Dedifferentiated amniotic fluid mesenchymal stem cell (primary cell): ENCODE measurements at regions not wholly inside any gene's neighbourhood (a gene's known extent, or its start where the extent isn't known, plus 50 kb on each side); places are given as distances from the start of the nearest gene placed in this dataset.

Experiments used
- DNase-seq: peaks from one replicate; pipeline ENCODE4 v3.0.0-alpha.2; 2016; ENCODE audit errors: extremely low spot score

DNA sequence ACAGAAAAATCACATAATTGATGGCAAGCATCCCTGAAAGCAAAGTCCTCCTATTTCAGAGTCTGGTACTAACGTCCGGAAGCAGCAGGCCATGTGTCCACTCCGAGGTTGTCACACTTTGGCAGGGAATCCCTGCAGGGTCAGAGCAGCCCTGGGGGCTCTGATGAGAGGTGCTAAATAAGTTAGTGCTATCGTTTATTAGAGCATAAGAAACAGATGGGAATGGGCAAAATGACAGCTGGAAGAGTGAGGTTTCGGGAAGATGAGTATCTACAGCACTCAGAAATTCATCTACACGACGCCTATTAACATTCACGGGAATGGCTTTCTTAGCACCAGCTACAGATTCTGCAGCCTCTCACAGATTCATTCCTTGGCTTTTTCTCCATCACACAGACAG, 465.4 kb upstream of the PSMD7 start:
- no peak for DNase-seq

GRCh38 chr16:73823205-73823849, 473.3 kb upstream of the PSMD7 start:
- DNase-seq: no peak

DNA sequence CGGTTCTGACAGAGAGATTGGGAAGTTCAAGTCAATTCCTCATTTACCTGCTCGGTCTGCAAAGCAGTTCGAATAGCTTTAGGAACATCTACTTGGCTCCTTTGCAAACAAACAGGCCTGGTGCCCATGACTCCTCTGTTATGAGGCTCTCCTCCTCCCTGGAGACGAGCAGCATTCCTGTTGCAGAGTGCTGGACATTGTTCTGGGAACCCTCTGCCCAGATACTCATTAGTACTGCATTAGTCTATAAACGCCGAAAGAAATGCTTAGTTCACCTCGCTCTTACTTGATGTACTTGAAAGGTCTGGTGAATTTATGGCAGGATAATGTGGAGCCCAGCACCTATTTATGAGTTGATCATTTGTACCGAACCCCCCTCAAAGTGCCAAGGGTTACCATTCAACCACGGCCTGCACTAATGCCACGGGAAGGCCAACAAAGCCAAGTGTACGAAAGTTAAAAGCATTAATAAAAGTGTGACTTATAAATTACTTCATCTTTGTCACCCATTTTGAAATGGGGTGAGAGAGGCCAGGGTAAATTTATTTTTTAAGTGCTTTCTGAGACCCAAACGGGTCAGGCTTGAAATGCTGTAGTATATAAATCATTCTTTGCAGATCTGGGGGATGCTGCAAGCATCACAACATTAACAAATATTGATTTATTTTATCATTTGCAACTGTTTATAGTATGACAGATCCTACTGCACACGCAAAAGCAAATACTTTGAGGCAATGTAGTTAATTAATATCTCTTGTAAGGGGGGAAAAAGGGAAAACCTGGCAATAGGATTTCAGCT, 478.9 kb upstream of the PSMD7 start:
- no peak for DNase-seq

DNA sequence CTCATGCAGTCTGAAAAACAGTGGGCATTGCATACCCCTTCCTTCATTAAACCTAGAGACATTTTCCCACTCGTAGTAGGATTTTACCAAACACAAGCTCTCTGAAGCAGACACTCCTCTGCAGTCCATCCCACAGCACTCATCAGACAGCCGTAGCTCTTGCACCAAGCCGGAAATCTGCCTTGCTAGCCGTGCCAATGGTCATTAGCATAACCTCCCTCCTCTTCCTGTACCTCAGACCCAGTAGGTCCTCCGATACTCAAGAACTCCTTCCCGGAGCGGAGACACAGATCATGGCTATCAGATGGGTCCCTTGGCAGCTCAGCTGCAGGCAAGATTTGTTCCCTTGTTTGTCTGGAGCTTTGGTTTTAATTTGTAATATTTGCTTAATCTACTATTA, 483.1 kb upstream of the PSMD7 start:
- no peak for DNase-seq

GRCh38 chr16:73804456-73804855, 492.2 kb upstream of the PSMD7 start:
- no peak for DNase-seq

- DNase-seq: no peak
These were observed 498.1 kb upstream of the PSMD7 start for GRCh38 chr16:73798471-73798870.

DNA sequence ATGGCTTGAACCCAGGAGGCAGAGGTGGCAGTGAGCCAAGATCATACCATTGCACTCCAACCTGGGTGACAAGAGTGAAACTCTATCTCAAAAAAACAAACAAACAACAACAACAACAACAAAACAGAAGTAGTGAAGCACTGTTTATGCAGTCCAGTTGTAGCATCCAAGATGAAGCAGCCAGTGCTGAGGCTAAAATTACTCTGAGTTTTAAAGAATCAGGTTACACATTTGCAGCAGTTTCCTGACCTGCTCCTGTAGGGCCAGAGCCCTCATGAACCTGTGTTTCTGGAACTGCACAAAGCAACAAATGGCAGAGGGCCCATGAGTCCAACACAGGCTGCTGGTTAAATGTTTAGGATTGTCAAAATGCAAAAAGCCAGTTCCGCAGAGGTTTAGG, 499.5 kb upstream of the PSMD7 start:
- DNase-seq: no peak

DNA sequence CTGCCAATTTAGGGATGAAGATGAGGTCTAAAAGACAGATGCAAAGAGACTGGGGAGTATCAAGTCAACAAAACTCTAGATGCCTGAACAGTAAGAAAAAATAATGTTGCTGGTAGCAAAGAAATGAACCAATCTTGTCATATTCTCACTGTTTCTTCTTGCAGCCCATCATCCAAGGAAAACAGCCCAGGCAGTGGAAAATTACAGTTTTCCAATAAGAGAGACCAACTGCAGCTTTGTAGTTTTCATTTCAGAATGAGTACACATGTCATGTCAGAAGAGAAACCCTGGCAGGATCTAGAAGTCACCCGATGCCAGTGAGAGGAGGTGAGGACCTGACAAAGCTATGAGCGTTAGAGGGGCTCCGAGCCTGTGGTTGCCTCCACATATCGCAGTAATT, 500.4 kb upstream of the PSMD7 start:
- no peak for DNase-seq

GRCh38 chr16:73794994-73795393, 501.6 kb upstream of the PSMD7 start:
- DNase-seq: no peak

DNA sequence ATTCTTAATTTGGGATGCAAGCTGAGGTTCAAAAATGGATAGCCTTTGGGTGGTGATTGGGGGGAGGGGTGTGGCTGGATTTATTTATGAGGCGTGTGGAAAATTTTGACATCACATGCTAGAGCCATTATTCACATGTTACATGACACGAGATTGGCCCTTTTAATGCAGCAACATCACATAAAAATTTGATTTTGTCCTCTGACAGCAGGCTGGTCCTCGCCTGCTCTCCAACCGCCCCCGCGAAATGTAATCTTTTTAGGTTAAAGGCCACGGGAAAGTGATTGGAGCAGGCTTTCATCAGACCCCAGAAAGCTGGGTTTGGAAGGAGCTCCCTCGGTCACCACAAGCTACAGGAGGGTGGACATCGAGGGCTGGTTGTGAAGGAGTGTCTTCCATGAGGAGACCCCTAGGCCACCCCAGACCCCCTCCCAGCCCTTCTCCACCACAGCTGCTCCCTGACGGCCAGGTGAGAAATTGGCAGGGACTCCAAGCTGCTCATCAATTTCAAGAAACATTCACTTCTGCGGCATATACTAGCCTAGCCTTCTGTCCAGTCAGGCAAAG, 502.7 kb upstream of the PSMD7 start:
- DNase-seq: no peak

DNA sequence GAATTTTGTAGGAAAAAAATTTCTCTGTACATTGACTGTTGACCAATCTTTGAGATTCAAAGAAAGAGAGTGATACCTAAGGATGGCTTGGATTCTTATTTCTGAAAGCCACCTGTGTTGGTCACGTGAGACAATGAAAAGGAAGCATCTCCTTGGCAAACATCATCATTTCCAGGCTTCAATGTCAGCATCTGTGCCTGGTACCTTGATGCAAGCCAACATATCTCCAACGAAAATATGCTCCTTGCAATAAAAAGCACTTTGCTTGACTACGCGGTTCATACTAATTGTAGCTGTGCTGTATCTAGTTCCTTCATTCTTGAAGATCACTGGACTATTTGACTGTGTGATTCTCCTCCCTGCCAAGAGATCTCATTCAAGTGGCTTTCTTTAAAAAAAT, 503.4 kb upstream of the PSMD7 start:
- DNase-seq: no peak

DNA sequence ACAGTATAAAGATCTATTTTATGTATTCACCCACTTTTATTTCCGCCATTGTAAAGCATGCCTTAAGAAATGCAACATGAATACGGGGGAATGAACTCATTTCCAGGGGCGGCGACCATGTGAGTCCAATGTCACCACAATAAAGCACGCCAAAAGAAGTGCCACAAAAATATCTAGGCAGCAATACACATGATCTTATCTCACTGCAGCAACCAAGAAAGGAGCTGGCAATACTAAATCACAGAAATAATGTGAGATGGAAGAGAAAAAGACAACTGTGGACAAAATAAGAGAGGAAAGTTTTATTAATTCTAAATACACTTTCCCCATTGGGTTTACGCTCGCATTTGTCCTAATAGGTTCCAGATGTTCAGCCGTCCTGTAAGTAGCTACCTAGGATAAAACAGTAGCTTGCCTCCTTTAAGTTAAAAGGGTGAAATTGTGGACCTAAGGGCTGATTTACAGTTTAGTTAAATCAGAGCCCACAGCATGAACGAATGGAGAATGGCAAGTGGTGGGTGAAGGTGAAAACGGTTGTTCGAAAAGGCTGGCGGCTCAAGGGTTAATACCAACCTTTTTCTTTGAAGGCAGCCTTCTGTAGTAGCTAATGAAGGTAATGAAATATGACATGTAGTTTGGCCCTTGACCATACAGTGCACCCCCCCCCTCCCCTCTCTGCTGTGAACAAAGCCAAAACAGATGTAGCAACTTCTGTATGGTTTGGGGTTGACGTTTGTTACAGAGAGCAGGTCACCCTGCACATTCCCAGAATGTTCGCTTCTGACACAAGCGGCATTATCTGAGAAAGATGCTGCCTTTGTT, 504.2 kb upstream of the PSMD7 start:
- no peak for DNase-seq

DNA sequence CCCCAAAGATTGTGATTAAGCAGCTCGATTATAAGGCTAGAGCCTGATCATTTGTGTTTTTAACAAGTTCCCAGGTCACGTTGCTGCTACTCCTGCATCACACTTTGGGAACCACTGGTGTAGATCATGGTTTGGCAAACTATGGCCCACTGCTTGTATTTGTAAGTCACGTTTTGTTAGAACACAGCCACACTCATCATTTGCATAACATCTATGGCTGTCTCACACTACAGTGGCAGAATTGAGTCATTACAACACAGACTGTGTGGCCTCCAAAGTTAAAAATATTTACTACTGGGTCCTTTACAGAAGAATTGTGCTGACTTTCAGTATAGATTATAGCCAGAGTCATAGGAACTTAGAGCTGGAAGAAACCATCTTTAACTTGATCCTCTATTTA, 515.3 kb upstream of the PSMD7 start:
- no peak for DNase-seq

- no peak for DNase-seq
These were observed 517.7 kb upstream of the PSMD7 start for GRCh38 chr16:73778887-73779286.

DNA sequence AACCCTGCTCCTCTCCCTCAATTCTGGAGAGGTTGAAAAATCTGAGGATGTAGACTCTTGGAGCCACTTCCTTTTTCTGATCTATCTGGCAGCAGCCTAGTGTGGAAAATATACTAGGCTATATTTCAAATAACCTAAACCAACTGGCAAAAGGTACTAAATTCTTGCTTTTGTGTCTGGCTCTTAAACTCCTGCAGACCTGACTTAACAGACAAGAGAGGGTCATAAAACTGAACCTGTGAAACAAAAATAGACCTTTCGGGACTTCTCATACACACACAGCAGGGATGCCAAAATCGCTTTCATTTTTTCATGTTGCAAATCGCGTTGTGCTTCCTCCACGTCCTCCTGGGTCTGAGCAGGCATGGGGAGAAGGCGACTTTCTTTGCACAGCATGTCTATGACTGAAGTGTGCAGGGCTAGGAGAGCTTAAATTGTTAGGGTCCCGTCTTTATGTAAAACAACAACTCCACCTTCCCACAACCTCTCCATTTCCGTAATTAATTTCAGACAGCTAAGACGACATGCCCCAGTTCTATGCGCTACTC, 520.7 kb upstream of the PSMD7 start:
- no peak for DNase-seq

DNA sequence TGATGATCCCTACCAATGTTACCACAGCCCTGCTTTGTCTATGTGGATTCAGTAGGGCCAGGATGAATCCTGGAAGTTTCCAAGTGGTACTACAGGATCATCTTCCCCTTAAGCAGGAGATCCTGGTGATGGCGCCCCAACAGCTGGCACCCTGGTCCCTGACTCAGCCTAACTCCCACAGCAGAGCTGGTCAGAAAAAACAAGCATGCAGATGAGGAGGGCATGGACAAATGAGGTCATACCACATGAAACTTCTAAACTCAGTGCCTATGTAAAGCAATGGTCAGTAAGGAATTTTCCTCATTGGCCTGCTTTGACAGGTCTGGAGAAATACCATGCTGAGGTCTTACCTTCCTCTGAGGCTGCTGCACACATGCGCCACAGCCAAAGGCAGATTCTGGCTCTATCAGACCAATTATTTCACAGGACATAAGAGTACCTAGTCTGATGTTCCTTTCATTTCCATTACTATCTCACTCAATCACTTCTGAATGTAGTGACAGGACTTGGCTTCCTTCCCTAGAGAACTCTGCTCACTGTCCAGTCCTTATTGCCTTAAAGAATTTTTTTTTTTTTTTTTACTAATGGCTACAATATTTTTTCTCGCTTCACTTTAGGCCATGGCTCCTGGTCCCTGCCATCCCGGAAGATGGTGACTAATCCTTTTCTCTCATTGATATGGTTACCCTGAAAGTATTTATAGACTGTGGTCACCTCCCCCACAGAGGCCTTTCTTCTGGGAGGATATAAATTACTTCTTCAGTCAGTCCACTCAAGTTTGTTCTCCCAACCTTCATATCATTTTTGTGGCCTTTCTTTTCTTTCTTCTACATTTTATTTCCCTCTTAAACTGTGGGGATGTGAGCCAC, 525.2 kb upstream of the PSMD7 start:
- no peak for DNase-seq

DNA sequence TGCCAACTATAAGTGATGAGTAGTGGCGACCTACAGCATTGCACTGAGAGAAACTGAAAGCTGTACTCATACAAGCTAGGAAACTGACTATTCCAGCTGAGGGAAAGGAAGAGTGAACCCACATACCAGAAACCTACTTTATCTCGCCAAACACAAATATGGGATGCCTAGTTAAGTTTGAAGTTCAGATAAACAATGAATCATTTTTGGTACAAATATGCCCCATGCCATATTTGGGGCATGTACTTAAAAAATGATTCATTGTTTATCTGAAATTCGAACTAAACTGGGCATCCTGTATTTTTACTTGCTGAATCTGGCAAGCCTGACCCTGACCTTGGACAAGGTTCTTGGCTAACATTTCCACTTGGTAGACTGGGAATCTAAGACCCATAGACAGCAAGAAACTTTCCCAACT, 527.8 kb upstream of the PSMD7 start:
- DNase-seq: peak; percentile 54

- no peak for DNase-seq
These were observed 532.3 kb upstream of the PSMD7 start for GRCh38 chr16:73764321-73764720.

DNA sequence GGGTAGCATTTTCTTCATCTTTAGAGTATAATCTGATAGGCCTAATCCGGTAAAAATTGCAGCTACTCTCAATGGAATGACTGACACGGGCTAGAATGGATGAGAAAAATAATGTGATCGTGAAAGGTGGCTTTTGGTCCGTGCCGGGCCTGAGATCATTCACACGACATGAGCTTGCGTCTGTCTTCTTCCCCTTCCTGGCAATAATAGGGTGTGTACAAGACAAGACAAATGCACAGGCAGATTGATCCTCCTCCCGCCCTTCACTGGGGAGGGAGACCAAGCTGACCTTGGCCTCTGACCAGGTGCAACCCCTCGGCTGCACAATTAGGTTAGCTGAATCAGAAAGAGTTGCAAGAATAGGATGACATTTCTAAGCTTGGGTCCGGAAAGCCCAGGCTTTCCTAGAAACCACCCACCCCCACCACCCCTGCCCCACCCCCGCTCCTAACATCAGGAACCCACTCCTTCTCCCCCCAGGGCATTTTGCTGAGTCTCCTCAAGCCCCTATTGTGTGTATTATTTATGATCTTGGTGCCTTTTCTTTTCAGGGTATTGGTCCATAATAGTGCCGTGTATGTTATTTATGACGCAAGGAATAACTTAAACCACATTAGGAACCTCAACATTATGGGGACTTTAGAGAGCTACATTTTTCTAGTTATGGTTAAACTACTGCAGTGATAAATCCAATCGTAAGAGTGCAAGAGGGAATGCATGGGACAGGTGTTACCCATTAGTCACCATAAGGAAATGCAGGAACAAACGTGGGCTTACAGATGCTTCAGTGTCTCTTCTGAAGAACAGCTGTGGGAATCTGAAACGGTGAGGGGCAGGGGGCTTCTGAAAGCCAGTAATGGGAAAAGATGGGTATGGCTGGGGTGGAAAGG, 540.1 kb upstream of the PSMD7 start:
- DNase-seq: no peak

DNA sequence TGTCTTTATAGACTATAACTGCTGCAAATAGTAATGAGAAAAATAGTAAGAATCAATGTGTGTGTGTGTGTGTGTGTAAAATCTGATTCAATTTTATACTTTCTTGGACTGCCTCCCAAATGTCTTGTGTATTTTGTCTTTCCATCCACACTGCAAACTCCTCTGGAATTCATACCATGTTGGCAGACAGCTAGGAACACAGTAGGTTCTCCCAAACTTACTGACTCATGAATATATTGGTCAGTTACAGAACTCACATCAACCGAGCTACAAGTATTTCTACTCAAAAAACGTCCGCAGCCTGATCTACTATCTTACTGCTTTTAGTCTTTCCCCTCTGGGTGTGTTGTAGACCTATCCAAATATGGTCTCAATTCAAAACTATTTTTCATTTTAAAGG, 542.7 kb upstream of the PSMD7 start:
- DNase-seq: peak; percentile 25
